Thyroid gland (tissue), 4 donors: ENCODE measurements at regions not wholly inside any gene's neighbourhood (a gene's known extent, or its start where the extent isn't known, plus 50 kb on each side); places are given as distances from the start of the nearest gene placed in this dataset.

Experiments
- DNase-seq, 2 donors: peaks; one replicate each; pipeline ENCODE4 v3.0.0-alpha.2; 2019
- H3K27ac ChIP-seq, 3 donors: fragments of 200-600 bp; sonication (generic); 1 replicate in 2 of 3; 2 replicates in 1 of 3; pipeline ENCODE4 v1.5.1; 2016 to 2019; ENCODE audit warnings: mild to moderate bottlenecking in 1 of 3, moderate library complexity in 1 of 3
- H3K27me3 ChIP-seq: fragments of 200-600 bp; sonication (generic); one replicate; pipeline ENCODE4 v1.5.1; 2019
- H3K36me3 ChIP-seq, 2 donors: fragments of 200-600 bp; sonication (generic); one replicate each; pipeline ENCODE4 v1.5.1; 2016 to 2019
- H3K4me1 ChIP-seq, 2 donors: fragments of 200-600 bp; sonication (generic); one replicate each; pipeline ENCODE4 v1.5.1; 2017 to 2019
- H3K4me3 ChIP-seq, 3 donors: fragments of 200-600 bp; sonication (generic); replicated peaks in 1 of 3; 1 replicate in 2 of 3; 2 replicates in 1 of 3; pipeline ENCODE4 v1.5.1; 2016; ENCODE audit warnings: mild to moderate bottlenecking in 1 of 3
- H3K9me3 ChIP-seq: fragments of 200-600 bp; sonication (generic); one replicate; pipeline ENCODE4 v1.5.1; 2017
- POLR2A ChIP-seq, 2 donors: fragments of 450-650 bp; IDR thresholded peaks; one replicate each; pipeline ENCODE4 v1.6.1; 2017; ENCODE audit warnings: antibody characterized with exemption in 2 of 2, mild to moderate bottlenecking in 2 of 2, moderate library complexity in 1 of 2
- WGBS, 2 donors: methylation state at CpG; one replicate each; pipeline ENCODE4 v1.1.5; 2017; 5-methylcytosine and 5-hydroxymethylcytosine counted together
- intact Hi-C: fragments of 100-400 bp; cut with DNase I; formaldehyde crosslinking; loops from one replicate; pipeline ENCODE4 v1.15.1; 2023
- TF ChIP-seq, protein P1 (sequence below), 6 experiments: fragments of 200-600 bp in 3 of 6; fragments of 450-650 bp in 3 of 6; sonication (generic) in 3 of 6; IDR thresholded peaks; one replicate each; pipeline ENCODE4 v1.5.1; 2016 to 2019; ENCODE audit warnings: antibody characterized with exemption in 6 of 6, mild to moderate bottlenecking in 2 of 6, inconsistent platforms in 1 of 6, moderate library complexity in 1 of 6

- no peaks in the 10 kb centered on the region for H3K27me3 ChIP-seq
- H3K4me3 ChIP-seq, result no peak overlapping the region
- intact Hi-C loops, result no loop called here
- H3K4me1 ChIP-seq, result no peaks in the 10 kb centered on the region
- TF ChIP-seq POLR2A (IDR thresholded peaks at IDR 0.05), result no peak
- H3K27ac ChIP-seq, result no peak overlapping the region
- H3K36me3 ChIP-seq, result no peaks in the 10 kb centered on the region
- no peak for DNase-seq
- no peaks in the 10 kb centered on the region for H3K9me3 ChIP-seq
- WGBS, 2 donors, result 87 to 89% methylated on average over 7 of the region's 7 CpGs
Measured at GRCh38 chr2:83961512-83961911, 497.6 kb downstream of the SUCLG1 start.

GRCh38 chr2:83960371-83960770, 498.7 kb downstream of the SUCLG1 start:
- H3K27ac ChIP-seq, result no peak overlapping the region

DNA sequence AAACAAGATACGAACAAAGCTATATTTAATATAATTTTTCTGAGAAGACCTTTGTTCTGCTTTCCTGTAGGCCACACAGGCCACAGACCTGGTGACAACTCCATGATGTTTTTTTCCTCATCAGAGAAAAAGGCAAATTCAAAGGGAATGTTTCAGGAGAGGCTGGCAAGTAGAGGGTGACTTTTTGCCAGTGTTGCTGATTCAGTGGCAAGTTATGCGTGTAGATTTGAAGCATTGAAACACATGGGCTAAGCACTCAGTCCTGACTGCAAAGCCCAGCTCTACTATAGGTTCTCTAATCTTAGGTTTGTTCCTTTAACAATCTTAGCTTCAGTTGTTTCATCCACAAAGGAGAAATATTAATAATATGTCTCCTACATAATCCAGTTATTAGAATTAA, 499.8 kb downstream of the SUCLG1 start:
- TF ChIP-seq, protein P1, sequence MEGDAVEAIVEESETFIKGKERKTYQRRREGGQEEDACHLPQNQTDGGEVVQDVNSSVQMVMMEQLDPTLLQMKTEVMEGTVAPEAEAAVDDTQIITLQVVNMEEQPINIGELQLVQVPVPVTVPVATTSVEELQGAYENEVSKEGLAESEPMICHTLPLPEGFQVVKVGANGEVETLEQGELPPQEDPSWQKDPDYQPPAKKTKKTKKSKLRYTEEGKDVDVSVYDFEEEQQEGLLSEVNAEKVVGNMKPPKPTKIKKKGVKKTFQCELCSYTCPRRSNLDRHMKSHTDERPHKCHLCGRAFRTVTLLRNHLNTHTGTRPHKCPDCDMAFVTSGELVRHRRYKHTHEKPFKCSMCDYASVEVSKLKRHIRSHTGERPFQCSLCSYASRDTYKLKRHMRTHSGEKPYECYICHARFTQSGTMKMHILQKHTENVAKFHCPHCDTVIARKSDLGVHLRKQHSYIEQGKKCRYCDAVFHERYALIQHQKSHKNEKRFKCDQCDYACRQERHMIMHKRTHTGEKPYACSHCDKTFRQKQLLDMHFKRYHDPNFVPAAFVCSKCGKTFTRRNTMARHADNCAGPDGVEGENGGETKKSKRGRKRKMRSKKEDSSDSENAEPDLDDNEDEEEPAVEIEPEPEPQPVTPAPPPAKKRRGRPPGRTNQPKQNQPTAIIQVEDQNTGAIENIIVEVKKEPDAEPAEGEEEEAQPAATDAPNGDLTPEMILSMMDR (IDR thresholded peaks at IDR 0.05), result no peak
- no peak for TF ChIP-seq POLR2A (IDR thresholded peaks at IDR 0.05)
- H3K4me1 ChIP-seq, result no peaks in the 10 kb centered on the region
- H3K27ac ChIP-seq, result no peak overlapping the region
- intact Hi-C loops, result no loop called here
- H3K9me3 ChIP-seq, result no peaks in the 10 kb centered on the region
- no peak overlapping the region for H3K4me3 ChIP-seq
- H3K36me3 ChIP-seq, result no peaks in the 10 kb centered on the region
- no peak for DNase-seq
- no peaks in the 10 kb centered on the region for H3K27me3 ChIP-seq
- WGBS, 2 donors, result 86 to 88% methylated on average over 2 of the region's 2 CpGs

More at GRCh38 chr2:83960371-83960770, 498.7 kb downstream of the SUCLG1 start:
- no peak overlapping the region for H3K4me3 ChIP-seq
- H3K27me3 ChIP-seq, result no peaks in the 10 kb centered on the region
- 90 to 95% methylated on average over 1 of the region's 1 CpG for WGBS, 2 donors
- H3K9me3 ChIP-seq, result no peaks in the 10 kb centered on the region
- intact Hi-C loops, result no loop called here
- H3K4me1 ChIP-seq, result no peaks in the 10 kb centered on the region
- no peak for DNase-seq
- no peaks in the 10 kb centered on the region for H3K36me3 ChIP-seq
- TF ChIP-seq, protein P1 (IDR thresholded peaks at IDR 0.05), result no peak
- TF ChIP-seq POLR2A (IDR thresholded peaks at IDR 0.05), result no peak

DNA sequence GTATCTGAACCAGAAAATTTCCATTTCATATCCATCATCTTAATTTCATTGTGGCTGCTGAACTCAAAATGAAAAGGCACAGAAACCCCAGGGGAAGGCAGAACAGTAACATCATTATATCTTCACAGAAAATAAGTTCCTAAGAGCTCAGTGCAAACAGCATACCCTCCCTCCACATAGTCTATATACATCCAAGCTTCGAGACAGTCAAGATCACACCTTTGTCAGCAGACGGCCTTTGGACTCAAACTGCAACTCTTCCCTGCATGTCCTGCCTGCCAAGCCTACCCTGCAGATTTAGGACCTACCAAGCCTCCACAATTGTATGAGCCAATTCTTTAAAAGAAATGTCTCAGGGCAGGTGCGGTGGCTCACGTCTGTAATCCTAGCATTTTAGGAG, 502.1 kb downstream of the SUCLG1 start:
- H3K36me3 ChIP-seq, result no peaks in the 10 kb centered on the region
- H3K27ac ChIP-seq, result no peak overlapping the region
- intact Hi-C loops, result no loop called here
- DNase-seq, result no peak
- no peaks in the 10 kb centered on the region for H3K27me3 ChIP-seq
- H3K4me3 ChIP-seq, result no peak overlapping the region
- TF ChIP-seq, protein P1 (IDR thresholded peaks at IDR 0.05), result no peak
- TF ChIP-seq POLR2A (IDR thresholded peaks at IDR 0.05), result no peak
- WGBS, 2 donors, result 81 to 92% methylated on average over 4 of the region's 4 CpGs
- no peaks in the 10 kb centered on the region for H3K9me3 ChIP-seq
- no peaks in the 10 kb centered on the region for H3K4me1 ChIP-seq

DNA sequence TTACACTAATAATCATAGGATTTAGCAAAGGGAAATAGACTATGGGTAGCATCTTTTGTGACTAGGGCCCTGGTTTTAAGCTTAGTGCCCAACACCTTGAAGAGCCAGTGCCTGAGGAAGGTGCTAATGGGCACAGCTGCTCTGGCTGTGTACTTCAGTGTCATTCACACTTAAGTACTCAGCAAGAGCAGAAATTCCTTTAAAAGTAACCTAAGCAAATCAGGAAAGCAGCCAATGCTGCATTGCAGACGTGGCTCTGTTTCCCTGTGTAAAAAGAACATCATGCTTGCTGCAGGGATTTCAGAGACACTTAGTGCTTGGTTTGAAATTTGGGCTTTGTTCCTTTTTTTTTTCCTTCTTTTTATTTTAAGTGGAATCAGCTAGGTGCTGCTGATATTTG, 505.4 kb downstream of the SUCLG1 start:
- no peak for TF ChIP-seq POLR2A (IDR thresholded peaks at IDR 0.05)
- TF ChIP-seq, protein P1 (IDR thresholded peaks at IDR 0.05), result no peak
- Histone ChIP-seq H3K4me3 (no peak overlapping the region), H3K9me3 (no peaks in the 10 kb centered on the region), H3K36me3 (no peaks in the 10 kb centered on the region), H3K27ac (no peak overlapping the region), H3K4me1 (no peaks in the 10 kb centered on the region), H3K27me3 (no peaks in the 10 kb centered on the region)
- DNase-seq, result no peak
- intact Hi-C loops, result no loop called here
- 0 to 9% methylated on average over 1 of the region's 1 CpG for WGBS, 2 donors
